ENCODE measurements at regions not wholly inside any gene's neighbourhood (a gene's known extent, or its start where the extent isn't known, plus 50 kb on each side); places are given as distances from the start of the nearest gene placed in this dataset.

DNA sequence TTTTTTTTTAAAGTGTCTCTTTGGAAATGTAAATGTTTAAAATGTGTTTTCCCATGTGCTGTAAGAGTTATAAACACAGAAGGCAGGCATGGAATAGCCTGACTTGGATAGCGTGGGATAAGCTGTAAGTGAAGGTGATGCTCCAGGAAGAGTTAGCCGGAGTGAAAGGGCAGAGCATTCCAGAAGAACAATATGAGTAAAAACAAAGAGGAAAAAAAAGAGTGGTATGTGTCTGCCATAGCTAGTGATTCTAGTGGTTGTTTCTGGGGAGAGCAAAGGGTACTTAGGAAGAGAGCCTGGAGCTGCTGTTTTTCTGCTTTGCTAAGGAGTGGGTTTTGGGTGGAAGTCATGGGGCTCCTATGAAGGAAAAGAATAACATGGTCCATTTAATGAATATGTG, 126.9 kb upstream of the DLGAP1 start:
- TF ChIP-seq CTCF (IDR thresholded peaks at IDR 0.05) (no peak), EZH2 (IDR thresholded peaks at IDR 0.05; ENCODE audit: borderline replicate concordance, insufficient read depth, low read depth, low read length, poor library complexity, severe bottlenecking) (no peak)

All from B cell (primary cell).